ENCODE measurements at regions not wholly inside any gene's neighbourhood (a gene's known extent, or its start where the extent isn't known, plus 50 kb on each side); places are given as distances from the start of the nearest gene placed in this dataset.

- H3K36me3 ChIP-seq (ENCODE audit: insufficient read depth, low read length): no peaks in the 10 kb centered on the region
Observed at GRCh38 chr4:167775375-167775774, 317.0 kb upstream of the ANXA10 start.

GRCh38 chr4:167779280-167779679, 313.1 kb upstream of the ANXA10 start:
- H3K27me3 ChIP-seq (ENCODE audit: control insufficient read depth, insufficient read depth, low read length): no peaks in the 10 kb centered on the region
- no peaks in the 10 kb centered on the region for H3K36me3 ChIP-seq (ENCODE audit: insufficient read depth, low read length)
- no peak overlapping the region for H3K9ac ChIP-seq (ENCODE audit: low read depth, low read length)
- H3K9me3 ChIP-seq (replicated peaks; ENCODE audit: low read length): no peaks in the 10 kb centered on the region
- no peak overlapping the region for H3K4me3 ChIP-seq (ENCODE audit: low read length)
- H3K4me2 ChIP-seq (ENCODE audit: low read length): no peak overlapping the region
- no peaks in the 10 kb centered on the region for H3K4me1 ChIP-seq (ENCODE audit: control insufficient read depth, insufficient read depth, low read length)

More at GRCh38 chr4:167775375-167775774, 317.0 kb upstream of the ANXA10 start:
- H3K4me1 ChIP-seq (ENCODE audit: control insufficient read depth, insufficient read depth, low read length): no peaks in the 10 kb centered on the region
- no peaks in the 10 kb centered on the region for H3K9me3 ChIP-seq (replicated peaks; ENCODE audit: low read length)
- H3K27me3 ChIP-seq (ENCODE audit: control insufficient read depth, insufficient read depth, low read length): no peaks in the 10 kb centered on the region
- no peak overlapping the region for H3K4me2 ChIP-seq (ENCODE audit: low read length)
- H3K4me3 ChIP-seq (ENCODE audit: low read length): no peak overlapping the region
- H3K9ac ChIP-seq (ENCODE audit: low read depth, low read length): no peak overlapping the region

GRCh38 chr4:167779864-167780263, 312.5 kb upstream of the ANXA10 start:
- peak overlapping the region; percentile 32 for H3K4me3 ChIP-seq (ENCODE audit: low read length)
- H3K4me2 ChIP-seq (ENCODE audit: low read length): peak overlapping the region; percentile 42
- no peaks in the 10 kb centered on the region for H3K27me3 ChIP-seq (ENCODE audit: control insufficient read depth, insufficient read depth, low read length)
- no peaks in the 10 kb centered on the region for H3K9me3 ChIP-seq (replicated peaks; ENCODE audit: low read length)
- no peaks in the 10 kb centered on the region for H3K36me3 ChIP-seq (ENCODE audit: insufficient read depth, low read length)
- H3K9ac ChIP-seq (ENCODE audit: low read depth, low read length): no peak overlapping the region
- H3K4me1 ChIP-seq (ENCODE audit: control insufficient read depth, insufficient read depth, low read length): no peaks in the 10 kb centered on the region

GRCh38 chr4:167784826-167785225, 307.5 kb upstream of the ANXA10 start:
- no peaks in the 10 kb centered on the region for H3K9me3 ChIP-seq (replicated peaks; ENCODE audit: low read length)
- H3K36me3 ChIP-seq (ENCODE audit: insufficient read depth, low read length): no peaks in the 10 kb centered on the region
- H3K27me3 ChIP-seq (ENCODE audit: control insufficient read depth, insufficient read depth, low read length): no peaks in the 10 kb centered on the region
- H3K4me3 ChIP-seq (ENCODE audit: low read length): no peak overlapping the region
- H3K4me1 ChIP-seq (ENCODE audit: control insufficient read depth, insufficient read depth, low read length): no peaks in the 10 kb centered on the region
- no peak overlapping the region for H3K4me2 ChIP-seq (ENCODE audit: low read length)
- H3K9ac ChIP-seq (ENCODE audit: low read depth, low read length): no peak overlapping the region

- Histone ChIP-seq H3K9ac (ENCODE audit: low read depth, low read length) (no peak overlapping the region), H3K27me3 (ENCODE audit: control insufficient read depth, insufficient read depth, low read length) (no peaks in the 10 kb centered on the region), H3K36me3 (ENCODE audit: insufficient read depth, low read length) (no peaks in the 10 kb centered on the region), H3K4me1 (ENCODE audit: control insufficient read depth, insufficient read depth, low read length) (no peaks in the 10 kb centered on the region), H3K4me2 (ENCODE audit: low read length) (no peak overlapping the region), H3K4me3 (ENCODE audit: low read length) (no peak overlapping the region), H3K9me3 (replicated peaks; ENCODE audit: low read length) (no peaks in the 10 kb centered on the region)
Observed at GRCh38 chr4:167785523-167785922, 306.8 kb upstream of the ANXA10 start.

GRCh38 chr4:167786504-167786903, 305.8 kb upstream of the ANXA10 start:
- H3K9ac ChIP-seq (ENCODE audit: low read depth, low read length): no peak overlapping the region
- H3K9me3 ChIP-seq (replicated peaks; ENCODE audit: low read length): no peaks in the 10 kb centered on the region
- H3K4me2 ChIP-seq (ENCODE audit: low read length): no peak overlapping the region
- no peaks in the 10 kb centered on the region for H3K4me1 ChIP-seq (ENCODE audit: control insufficient read depth, insufficient read depth, low read length)
- H3K36me3 ChIP-seq (ENCODE audit: insufficient read depth, low read length): no peaks in the 10 kb centered on the region
- H3K4me3 ChIP-seq (ENCODE audit: low read length): no peak overlapping the region
- no peaks in the 10 kb centered on the region for H3K27me3 ChIP-seq (ENCODE audit: control insufficient read depth, insufficient read depth, low read length)

GRCh38 chr4:167787231-167787630, 305.1 kb upstream of the ANXA10 start:
- no peaks in the 10 kb centered on the region for H3K4me1 ChIP-seq (ENCODE audit: control insufficient read depth, insufficient read depth, low read length)
- no peaks in the 10 kb centered on the region for H3K9me3 ChIP-seq (replicated peaks; ENCODE audit: low read length)
- no peaks in the 10 kb centered on the region for H3K27me3 ChIP-seq (ENCODE audit: control insufficient read depth, insufficient read depth, low read length)
- H3K9ac ChIP-seq (ENCODE audit: low read depth, low read length): no peak overlapping the region
- H3K4me2 ChIP-seq (ENCODE audit: low read length): no peak overlapping the region
- no peak overlapping the region for H3K4me3 ChIP-seq (ENCODE audit: low read length)
- no peaks in the 10 kb centered on the region for H3K36me3 ChIP-seq (ENCODE audit: insufficient read depth, low read length)

GRCh38 chr4:167802463-167803212, 289.7 kb upstream of the ANXA10 start:
- H3K27me3 ChIP-seq (ENCODE audit: control insufficient read depth, insufficient read depth, low read length): no peaks in the 10 kb centered on the region
- H3K4me3 ChIP-seq (ENCODE audit: low read length): no peak overlapping the region
- no peaks in the 10 kb centered on the region for H3K4me1 ChIP-seq (ENCODE audit: control insufficient read depth, insufficient read depth, low read length)
- H3K36me3 ChIP-seq (ENCODE audit: insufficient read depth, low read length): no peaks in the 10 kb centered on the region
- H3K4me2 ChIP-seq (ENCODE audit: low read length): no peak overlapping the region
- H3K9ac ChIP-seq (ENCODE audit: low read depth, low read length): no peak overlapping the region
- no peaks in the 10 kb centered on the region for H3K9me3 ChIP-seq (replicated peaks; ENCODE audit: low read length)

- H3K9ac ChIP-seq (ENCODE audit: low read depth, low read length): no peak overlapping the region
- H3K36me3 ChIP-seq (ENCODE audit: insufficient read depth, low read length): no peaks in the 10 kb centered on the region
- no peaks in the 10 kb centered on the region for H3K9me3 ChIP-seq (replicated peaks; ENCODE audit: low read length)
- no peaks in the 10 kb centered on the region for H3K4me1 ChIP-seq (ENCODE audit: control insufficient read depth, insufficient read depth, low read length)
- H3K27me3 ChIP-seq (ENCODE audit: control insufficient read depth, insufficient read depth, low read length): no peaks in the 10 kb centered on the region
- no peak overlapping the region for H3K4me2 ChIP-seq (ENCODE audit: low read length)
- no peak overlapping the region for H3K4me3 ChIP-seq (ENCODE audit: low read length)
Observed at GRCh38 chr4:167811958-167812357, 280.4 kb upstream of the ANXA10 start.

- Histone ChIP-seq H3K4me1 (ENCODE audit: control insufficient read depth, insufficient read depth, low read length) (peaks cover 5% of the 10 kb centered on the region), H3K4me2 (ENCODE audit: low read length) (no peak overlapping the region), H3K36me3 (ENCODE audit: insufficient read depth, low read length) (no peaks in the 10 kb centered on the region), H3K9ac (ENCODE audit: low read depth, low read length) (no peak overlapping the region), H3K27me3 (ENCODE audit: control insufficient read depth, insufficient read depth, low read length) (no peaks in the 10 kb centered on the region), H3K9me3 (replicated peaks; ENCODE audit: low read length) (no peaks in the 10 kb centered on the region), H3K4me3 (ENCODE audit: low read length) (no peak overlapping the region)
Observed at GRCh38 chr4:167826281-167826680, 266.1 kb upstream of the ANXA10 start.

GRCh38 chr4:167831855-167832254, 260.5 kb upstream of the ANXA10 start:
- Histone ChIP-seq H3K4me2 (ENCODE audit: low read length) (no peak overlapping the region), H3K4me3 (ENCODE audit: low read length) (no peak overlapping the region), H3K4me1 (ENCODE audit: control insufficient read depth, insufficient read depth, low read length) (no peaks in the 10 kb centered on the region), H3K9ac (ENCODE audit: low read depth, low read length) (no peak overlapping the region), H3K36me3 (ENCODE audit: insufficient read depth, low read length) (no peaks in the 10 kb centered on the region), H3K27me3 (ENCODE audit: control insufficient read depth, insufficient read depth, low read length) (no peaks in the 10 kb centered on the region), H3K9me3 (replicated peaks; ENCODE audit: low read length) (no peaks in the 10 kb centered on the region)

- H3K9me3 ChIP-seq (replicated peaks; ENCODE audit: low read length): no peaks in the 10 kb centered on the region
- no peaks in the 10 kb centered on the region for H3K36me3 ChIP-seq (ENCODE audit: insufficient read depth, low read length)
- H3K27me3 ChIP-seq (ENCODE audit: control insufficient read depth, insufficient read depth, low read length): no peaks in the 10 kb centered on the region
- H3K4me3 ChIP-seq (ENCODE audit: low read length): no peak overlapping the region
- peak overlapping the region; percentile 13 for H3K4me2 ChIP-seq (ENCODE audit: low read length)
- peaks cover 3% of the 10 kb centered on the region for H3K4me1 ChIP-seq (ENCODE audit: control insufficient read depth, insufficient read depth, low read length)
- no peak overlapping the region for H3K9ac ChIP-seq (ENCODE audit: low read depth, low read length)
Observed at GRCh38 chr4:167838686-167839085, 253.7 kb upstream of the ANXA10 start.
